Liver (tissue), 3 donors: ENCODE measurements at regions not wholly inside any gene's neighbourhood (a gene's known extent, or its start where the extent isn't known, plus 50 kb on each side); places are given as distances from the start of the nearest gene placed in this dataset.

Experiments
- ATF3 ChIP-seq: IDR thresholded peaks from 2 replicates; pipeline ENCODE4 v1.6.1; 2016; ENCODE audit warnings: antibody characterized with exemption
- CTCF ChIP-seq: fragments of 150-350 bp; IDR thresholded peaks from 2 replicates; pipeline ENCODE4 v1.5.1; 2017; ENCODE audit warnings: improper control_type of control experiment, low read depth, low read length; ENCODE audit not compliant: missing input control
- EGR1 ChIP-seq, 2 donors: IDR thresholded peaks; 2 replicates each; pipeline ENCODE4 v1.6.1; 2016 to 2018; ENCODE audit warnings: antibody characterized with exemption in 2 of 2, low read depth in 2 of 2
- FOXA2 ChIP-seq: IDR thresholded peaks from 2 replicates; pipeline ENCODE4 v1.6.1; 2016; ENCODE audit warnings: antibody characterized with exemption
- REST ChIP-seq: IDR thresholded peaks from 2 replicates; pipeline ENCODE4 v1.6.1; 2016; ENCODE audit warnings: antibody characterized with exemption, mild to moderate bottlenecking
- RXRA ChIP-seq, 2 donors: IDR thresholded peaks; 2 replicates each; pipeline ENCODE4 v1.6.1; 2017 to 2018; ENCODE audit warnings: antibody characterized with exemption in 2 of 2, mild to moderate bottlenecking in 1 of 2
- TAF1 ChIP-seq: conservative IDR thresholded peaks from 2 replicates; pipeline ENCODE4 v1.6.1; 2016; ENCODE audit warnings: antibody characterized with exemption, mild to moderate bottlenecking
- donor health status: healthy.
- donor health status: healthy.

GRCh38 chr2:212736385-212736726, 197.8 kb upstream of the ERBB4 start:
- TF ChIP-seq REST, result no peak
- TF ChIP-seq CTCF, result no peak
- no peak for TF ChIP-seq EGR1 (IDR thresholded peaks at IDR 0.05; ENCODE audit: low read depth in 2 of 2)
- no peak for TF ChIP-seq RXRA (IDR thresholded peaks at IDR 0.05)
- no peak for TF ChIP-seq FOXA2
- TF ChIP-seq ATF3, result no peak
- TF ChIP-seq TAF1, result no peak
